ENCODE measurements at regions not wholly inside any gene's neighbourhood (a gene's known extent, or its start where the extent isn't known, plus 50 kb on each side); places are given as distances from the start of the nearest gene placed in this dataset.
A peak's percentile ranks its signal among the peaks of the same experiment; 100 is the strongest.

- Histone ChIP-seq H3K4me3 (ENCODE audit: low read depth, low read length) (no peak overlapping the region), H3K36me3 (ENCODE audit: control insufficient read depth, insufficient read depth, low read length) (no peaks in the 10 kb centered on the region), H3K27me3 (ENCODE audit: control insufficient read depth, insufficient read depth, low read length) (no peaks in the 10 kb centered on the region)
- no peak for TF ChIP-seq CTCF (IDR thresholded peaks at IDR 0.05; ENCODE audit: insufficient read depth, low read length, severe bottlenecking)
- DNase-seq (ENCODE audit: low read depth) (no peak), FAIRE-seq (no peak)
These were observed 489.5 kb upstream of the JARID2 start for GRCh38 chr6:14756340-14756739.

- peak; percentile 23 for FAIRE-seq
These were observed 488.9 kb upstream of the JARID2 start for GRCh38 chr6:14757014-14757413.

GRCh38 chr6:14757418-14757817 lies 488.5 kb upstream of the JARID2 start:
- H3K36me3 ChIP-seq (ENCODE audit: control insufficient read depth, insufficient read depth, low read length): no peaks in the 10 kb centered on the region
- no peak for FAIRE-seq

More at GRCh38 chr6:14757014-14757413, 488.9 kb upstream of the JARID2 start:
- Histone ChIP-seq H3K27me3 (ENCODE audit: control insufficient read depth, insufficient read depth, low read length) (no peaks in the 10 kb centered on the region), H3K36me3 (ENCODE audit: control insufficient read depth, insufficient read depth, low read length) (no peaks in the 10 kb centered on the region), H3K4me3 (ENCODE audit: low read depth, low read length) (no peak overlapping the region)
- DNase-seq (ENCODE audit: low read depth): no peak
- no peak for TF ChIP-seq CTCF (IDR thresholded peaks at IDR 0.05; ENCODE audit: insufficient read depth, low read length, severe bottlenecking)

GRCh38 chr6:14758421-14759081 lies 487.3 kb upstream of the JARID2 start:
- no peaks in the 10 kb centered on the region for H3K36me3 ChIP-seq (ENCODE audit: control insufficient read depth, insufficient read depth, low read length)
- no peak for TF ChIP-seq CTCF (IDR thresholded peaks at IDR 0.05; ENCODE audit: insufficient read depth, low read length, severe bottlenecking)
- peak; percentile 7 for FAIRE-seq
- peak; percentile 97 for DNase-seq (ENCODE audit: low read depth)
- H3K4me3 ChIP-seq (ENCODE audit: low read depth, low read length): no peak overlapping the region
- H3K27me3 ChIP-seq (ENCODE audit: control insufficient read depth, insufficient read depth, low read length): no peaks in the 10 kb centered on the region

More at GRCh38 chr6:14757418-14757817, 488.5 kb upstream of the JARID2 start:
- no peak overlapping the region for H3K4me3 ChIP-seq (ENCODE audit: low read depth, low read length)
- no peaks in the 10 kb centered on the region for H3K27me3 ChIP-seq (ENCODE audit: control insufficient read depth, insufficient read depth, low read length)
- no peak for DNase-seq (ENCODE audit: low read depth)
- no peak for TF ChIP-seq CTCF (IDR thresholded peaks at IDR 0.05; ENCODE audit: insufficient read depth, low read length, severe bottlenecking)

GRCh38 chr6:14759976-14760672 lies 485.7 kb upstream of the JARID2 start:
- Histone ChIP-seq H3K4me3 (ENCODE audit: low read depth, low read length) (no peak overlapping the region), H3K36me3 (ENCODE audit: control insufficient read depth, insufficient read depth, low read length) (no peaks in the 10 kb centered on the region), H3K27me3 (ENCODE audit: control insufficient read depth, insufficient read depth, low read length) (no peaks in the 10 kb centered on the region)
- TF ChIP-seq CTCF (IDR thresholded peaks at IDR 0.05; ENCODE audit: insufficient read depth, low read length, severe bottlenecking): no peak
- FAIRE-seq (no peak), DNase-seq (ENCODE audit: low read depth) (no peak)
